HEK293 (cell line): ENCODE measurements at regions not wholly inside any gene's neighbourhood (a gene's known extent, or its start where the extent isn't known, plus 50 kb on each side); places are given as distances from the start of the nearest gene placed in this dataset.

Experiments
- CTCF ChIA-PET: fragments of 350-600 bp; formaldehyde crosslinking; extraction: SDS; loops from one replicate; lab custom pipeline; 2021; ENCODE audit warnings: antibody characterized with exemption; lab: Yijun Ruan, JAX
- POLR2A ChIA-PET: fragments of 300-600 bp; formaldehyde crosslinking; extraction: SDS; loops from one replicate; lab custom pipeline; 2020; ENCODE audit warnings: antibody characterized with exemption, inconsistent platforms; lab: Yijun Ruan, JAX
- H3K27ac ChIP-seq: fragments of 200-500 bp; sonication (Bioruptor generic); 2 replicates; pipeline ENCODE4 v1.5.1; 2014; ENCODE audit warnings: low read depth, low read length, control low read depth, inconsistent platforms; ENCODE audit errors: extremely low read depth
- H3K36me3 ChIP-seq, 2 experiments: fragments of 200-500 bp in 1 of 2; sonication (Bioruptor generic) in 1 of 2; 1 replicate in 1 of 2; 2 replicates in 1 of 2; pipeline ENCODE4 v1.5.1; 2014 to 2017; ENCODE audit warnings: inconsistent platforms in 2 of 2, low read length in 2 of 2; ENCODE audit not compliant: control insufficient read depth in 2 of 2, insufficient read depth in 1 of 2
- H3K4me1 ChIP-seq: fragments of 200-500 bp; sonication (Bioruptor generic); 2 replicates; pipeline ENCODE4 v1.5.1; 2014; ENCODE audit warnings: mild to moderate bottlenecking, low read length, inconsistent platforms; ENCODE audit not compliant: control insufficient read depth, insufficient read depth
- H3K4me3 ChIP-seq: 2 replicates; pipeline ENCODE4 v1.5.1; 2011; ENCODE audit warnings: low read depth, mild to moderate bottlenecking, control low read depth, low read length, moderate library complexity
- H3K9me3 ChIP-seq: fragments of 200-500 bp; sonication (Bioruptor generic); 2 replicates; pipeline ENCODE4 v1.5.1; 2014; ENCODE audit warnings: low read depth, low read length, inconsistent platforms; ENCODE audit not compliant: control insufficient read depth, insufficient read depth
- MEIS1 ChIP-seq: sonication (generic); formaldehyde crosslinking; IDR thresholded peaks from 2 replicates; pipeline ENCODE4 v1.8.1; 2022; ENCODE audit warnings: missing genetic modification reagents, mild to moderate bottlenecking, borderline replicate concordance
- ZBTB48 ChIP-seq: fragments of 450-650 bp; formaldehyde crosslinking; IDR thresholded peaks from 2 replicates; pipeline ENCODE4 v1.5.1; 2016; ENCODE audit warnings: missing biosample characterization, missing genetic modification characterization
- ZNF23 ChIP-seq: fragments of 450-650 bp; formaldehyde crosslinking; IDR thresholded peaks from 2 replicates; pipeline ENCODE4 v1.5.1; 2016; ENCODE audit warnings: missing biosample characterization, missing genetic modification characterization, borderline replicate concordance
- ZNF670 ChIP-seq: fragments of 450-650 bp; formaldehyde crosslinking; IDR thresholded peaks from 2 replicates; pipeline ENCODE4 v1.5.1; 2016; ENCODE audit warnings: missing biosample characterization, missing genetic modification characterization, low read depth
- ZSCAN30 ChIP-seq: fragments of 450-650 bp; IDR thresholded peaks from 2 replicates; pipeline ENCODE4 v1.5.1; 2018; ENCODE audit warnings: missing biosample characterization, mild to moderate bottlenecking, missing genetic modification characterization, moderate library complexity
- TF ChIP-seq, protein P1 (sequence below): fragments of 450-650 bp; formaldehyde crosslinking; conservative IDR thresholded peaks from 2 replicates; pipeline ENCODE4 v1.5.1; 2016; ENCODE audit warnings: low read depth, missing biosample characterization, missing genetic modification characterization
- TF ChIP-seq, protein P2 (sequence below): fragments of 450-650 bp; formaldehyde crosslinking; IDR thresholded peaks from 2 replicates; pipeline ENCODE4 v1.5.1; 2016; ENCODE audit warnings: missing biosample characterization, missing genetic modification characterization
- TF ChIP-seq, protein P3 (sequence below): fragments of 450-650 bp; formaldehyde crosslinking; IDR thresholded peaks from 2 replicates; pipeline ENCODE4 v1.5.1; 2016; ENCODE audit warnings: missing biosample characterization, missing genetic modification characterization
- TF ChIP-seq, protein P4 (sequence below): fragments of 450-650 bp; formaldehyde crosslinking; IDR thresholded peaks from 2 replicates; pipeline ENCODE4 v1.5.1; 2016; ENCODE audit warnings: missing biosample characterization, missing genetic modification characterization
- TF ChIP-seq, protein P5 (sequence below): fragments of 450-650 bp; formaldehyde crosslinking; IDR thresholded peaks from 2 replicates; pipeline ENCODE4 v1.5.1; 2017; ENCODE audit warnings: missing biosample characterization, missing genetic modification characterization

DNA sequence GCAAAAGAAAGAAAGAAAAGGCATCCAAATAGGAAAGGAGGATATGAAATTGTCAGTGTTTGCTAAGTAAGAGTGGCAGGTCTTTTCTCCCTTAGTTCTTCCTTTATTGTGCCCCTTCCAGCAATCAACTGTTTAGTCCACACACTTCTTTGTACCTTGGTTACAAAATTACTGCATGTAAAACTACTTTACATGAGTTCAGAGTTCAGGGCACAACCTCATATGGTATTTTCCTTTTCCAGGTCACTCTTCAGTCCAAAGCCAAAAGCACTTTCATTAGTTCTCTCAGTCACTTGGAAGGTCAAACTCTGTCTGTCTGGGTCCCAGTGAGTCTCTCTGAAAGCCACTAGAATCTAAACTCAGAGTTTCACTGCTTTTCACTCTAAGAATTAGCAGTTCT lies 122.5 kb upstream of the SRD5A2 start (continued):
- TF ChIP-seq, protein P1, sequence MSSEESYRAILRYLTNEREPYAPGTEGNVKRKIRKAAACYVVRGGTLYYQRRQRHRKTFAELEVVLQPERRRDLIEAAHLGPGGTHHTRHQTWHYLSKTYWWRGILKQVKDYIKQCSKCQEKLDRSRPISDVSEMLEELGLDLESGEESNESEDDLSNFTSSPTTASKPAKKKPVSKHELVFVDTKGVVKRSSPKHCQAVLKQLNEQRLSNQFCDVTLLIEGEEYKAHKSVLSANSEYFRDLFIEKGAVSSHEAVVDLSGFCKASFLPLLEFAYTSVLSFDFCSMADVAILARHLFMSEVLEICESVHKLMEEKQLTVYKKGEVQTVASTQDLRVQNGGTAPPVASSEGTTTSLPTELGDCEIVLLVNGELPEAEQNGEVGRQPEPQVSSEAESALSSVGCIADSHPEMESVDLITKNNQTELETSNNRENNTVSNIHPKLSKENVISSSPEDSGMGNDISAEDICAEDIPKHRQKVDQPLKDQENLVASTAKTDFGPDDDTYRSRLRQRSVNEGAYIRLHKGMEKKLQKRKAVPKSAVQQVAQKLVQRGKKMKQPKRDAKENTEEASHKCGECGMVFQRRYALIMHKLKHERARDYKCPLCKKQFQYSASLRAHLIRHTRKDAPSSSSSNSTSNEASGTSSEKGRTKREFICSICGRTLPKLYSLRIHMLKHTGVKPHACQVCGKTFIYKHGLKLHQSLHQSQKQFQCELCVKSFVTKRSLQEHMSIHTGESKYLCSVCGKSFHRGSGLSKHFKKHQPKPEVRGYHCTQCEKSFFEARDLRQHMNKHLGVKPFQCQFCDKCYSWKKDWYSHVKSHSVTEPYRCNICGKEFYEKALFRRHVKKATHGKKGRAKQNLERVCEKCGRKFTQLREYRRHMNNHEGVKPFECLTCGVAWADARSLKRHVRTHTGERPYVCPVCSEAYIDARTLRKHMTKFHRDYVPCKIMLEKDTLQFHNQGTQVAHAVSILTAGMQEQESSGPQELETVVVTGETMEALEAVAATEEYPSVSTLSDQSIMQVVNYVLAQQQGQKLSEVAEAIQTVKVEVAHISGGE: no peak
- TF ChIP-seq, protein P2, sequence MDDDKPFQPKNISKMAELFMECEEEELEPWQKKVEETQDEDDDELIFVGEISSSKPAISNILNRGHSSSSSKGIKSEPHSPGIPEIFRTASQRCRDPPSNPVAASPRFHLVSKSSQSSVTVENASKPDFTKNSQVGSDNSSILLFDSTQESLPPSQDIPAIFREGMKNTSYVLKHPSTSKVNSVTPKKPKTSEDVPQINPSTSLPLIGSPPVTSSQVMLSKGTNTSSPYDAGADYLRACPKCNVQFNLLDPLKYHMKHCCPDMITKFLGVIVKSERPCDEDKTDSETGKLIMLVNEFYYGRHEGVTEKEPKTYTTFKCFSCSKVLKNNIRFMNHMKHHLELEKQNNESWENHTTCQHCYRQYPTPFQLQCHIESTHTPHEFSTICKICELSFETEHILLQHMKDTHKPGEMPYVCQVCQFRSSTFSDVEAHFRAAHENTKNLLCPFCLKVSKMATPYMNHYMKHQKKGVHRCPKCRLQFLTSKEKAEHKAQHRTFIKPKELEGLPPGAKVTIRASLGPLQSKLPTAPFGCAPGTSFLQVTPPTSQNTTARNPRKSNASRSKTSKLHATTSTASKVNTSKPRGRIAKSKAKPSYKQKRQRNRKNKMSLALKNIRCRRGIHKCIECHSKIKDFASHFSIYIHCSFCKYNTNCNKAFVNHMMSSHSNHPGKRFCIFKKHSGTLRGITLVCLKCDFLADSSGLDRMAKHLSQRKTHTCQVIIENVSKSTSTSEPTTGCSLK (tag by site-specific recombination): no peak

DNA sequence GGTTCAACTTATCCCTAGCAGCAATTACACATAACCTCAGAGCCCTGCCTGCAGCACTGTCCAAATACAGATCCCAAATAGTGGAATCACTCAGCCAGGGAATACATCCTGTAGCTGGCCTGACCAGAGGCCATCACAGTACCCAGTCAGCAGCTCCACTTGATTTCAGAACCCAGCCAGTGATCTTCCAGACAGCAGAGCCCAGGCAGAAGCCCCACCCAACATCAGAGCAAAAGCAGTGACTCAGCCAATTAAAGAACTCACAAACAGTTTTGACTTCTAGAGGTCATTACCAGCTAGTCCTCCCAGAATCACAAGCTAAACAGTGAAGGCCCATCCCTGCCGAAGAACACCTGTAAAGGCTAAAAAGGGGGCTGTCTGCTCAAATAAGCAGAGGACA lies 118.0 kb upstream of the SRD5A2 start:
- Histone ChIP-seq H3K27ac (no peak overlapping the region), H3K4me3 (no peak overlapping the region), H3K36me3 (no peaks in the 10 kb centered on the region), H3K4me1 (no peaks in the 10 kb centered on the region), H3K9me3 (no peaks in the 10 kb centered on the region)
- ChIA-PET POLR2A (no interaction called here), CTCF (no interaction called here)
- no peak for TF ChIP-seq ZNF670
- no peak for TF ChIP-seq MEIS1 (CRISPR knock-in tag)
- no peak for TF ChIP-seq ZBTB48 (tag by site-specific recombination)

DNA sequence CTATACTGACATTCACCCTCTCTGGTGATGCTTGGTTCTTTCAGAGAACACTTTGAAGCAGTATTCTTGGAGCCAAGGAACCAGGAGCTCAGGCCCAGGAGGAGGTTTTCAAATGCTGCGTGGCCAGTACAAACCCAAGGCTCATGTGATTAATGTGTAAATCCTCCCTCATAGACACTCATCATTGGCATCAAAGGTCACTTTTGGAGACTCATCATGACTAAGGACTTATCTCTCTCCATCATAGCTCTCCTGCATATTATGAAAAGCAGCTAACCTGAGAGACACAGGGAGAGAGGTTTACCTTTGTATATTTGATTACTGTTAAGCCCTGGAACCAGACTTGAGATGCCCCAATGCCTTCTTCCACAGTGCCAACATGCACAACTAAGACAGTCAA lies 115.3 kb upstream of the SRD5A2 start:
- H3K4me3 ChIP-seq: no peak overlapping the region
- H3K4me1 ChIP-seq: no peaks in the 10 kb centered on the region
- H3K9me3 ChIP-seq: no peaks in the 10 kb centered on the region
- POLR2A ChIA-PET: no interaction called here
- H3K36me3 ChIP-seq: no peaks in the 10 kb centered on the region
- H3K27ac ChIP-seq: no peak overlapping the region
- CTCF ChIA-PET: interaction anchor here (0.6 to 1.1 kb wide), 3 partner anchors 8 to 1668 kb away, joined by 3 to 4 read pairs (median 3); no protein-coding TSS in a partner anchor
- TF ChIP-seq, protein P3, sequence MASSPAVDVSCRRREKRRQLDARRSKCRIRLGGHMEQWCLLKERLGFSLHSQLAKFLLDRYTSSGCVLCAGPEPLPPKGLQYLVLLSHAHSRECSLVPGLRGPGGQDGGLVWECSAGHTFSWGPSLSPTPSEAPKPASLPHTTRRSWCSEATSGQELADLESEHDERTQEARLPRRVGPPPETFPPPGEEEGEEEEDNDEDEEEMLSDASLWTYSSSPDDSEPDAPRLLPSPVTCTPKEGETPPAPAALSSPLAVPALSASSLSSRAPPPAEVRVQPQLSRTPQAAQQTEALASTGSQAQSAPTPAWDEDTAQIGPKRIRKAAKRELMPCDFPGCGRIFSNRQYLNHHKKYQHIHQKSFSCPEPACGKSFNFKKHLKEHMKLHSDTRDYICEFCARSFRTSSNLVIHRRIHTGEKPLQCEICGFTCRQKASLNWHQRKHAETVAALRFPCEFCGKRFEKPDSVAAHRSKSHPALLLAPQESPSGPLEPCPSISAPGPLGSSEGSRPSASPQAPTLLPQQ (tag by site-specific recombination): no peak
- TF ChIP-seq, protein P4, sequence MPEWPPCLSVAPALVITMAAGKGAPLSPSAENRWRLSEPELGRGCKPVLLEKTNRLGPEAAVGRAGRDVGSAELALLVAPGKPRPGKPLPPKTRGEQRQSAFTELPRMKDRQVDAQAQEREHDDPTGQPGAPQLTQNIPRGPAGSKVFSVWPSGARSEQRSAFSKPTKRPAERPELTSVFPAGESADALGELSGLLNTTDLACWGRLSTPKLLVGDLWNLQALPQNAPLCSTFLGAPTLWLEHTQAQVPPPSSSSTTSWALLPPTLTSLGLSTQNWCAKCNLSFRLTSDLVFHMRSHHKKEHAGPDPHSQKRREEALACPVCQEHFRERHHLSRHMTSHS (tag by site-specific recombination): no peak
- TF ChIP-seq ZNF23: no peak
- TF ChIP-seq ZSCAN30 (tag by site-specific recombination): no peak
- TF ChIP-seq, protein P5, sequence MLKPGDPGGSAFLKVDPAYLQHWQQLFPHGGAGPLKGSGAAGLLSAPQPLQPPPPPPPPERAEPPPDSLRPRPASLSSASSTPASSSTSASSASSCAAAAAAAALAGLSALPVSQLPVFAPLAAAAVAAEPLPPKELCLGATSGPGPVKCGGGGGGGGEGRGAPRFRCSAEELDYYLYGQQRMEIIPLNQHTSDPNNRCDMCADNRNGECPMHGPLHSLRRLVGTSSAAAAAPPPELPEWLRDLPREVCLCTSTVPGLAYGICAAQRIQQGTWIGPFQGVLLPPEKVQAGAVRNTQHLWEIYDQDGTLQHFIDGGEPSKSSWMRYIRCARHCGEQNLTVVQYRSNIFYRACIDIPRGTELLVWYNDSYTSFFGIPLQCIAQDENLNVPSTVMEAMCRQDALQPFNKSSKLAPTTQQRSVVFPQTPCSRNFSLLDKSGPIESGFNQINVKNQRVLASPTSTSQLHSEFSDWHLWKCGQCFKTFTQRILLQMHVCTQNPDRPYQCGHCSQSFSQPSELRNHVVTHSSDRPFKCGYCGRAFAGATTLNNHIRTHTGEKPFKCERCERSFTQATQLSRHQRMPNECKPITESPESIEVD (tag by site-specific recombination): no peak
